Left ventricle myocardium inferior (tissue), 1 donor: ENCODE measurements at regions not wholly inside any gene's neighbourhood (a gene's known extent, or its start where the extent isn't known, plus 50 kb on each side); places are given as distances from the start of the nearest gene placed in this dataset.

Experiments
- DNase-seq: peaks from one replicate; pipeline ENCODE4 v3.0.0-alpha.2; 2020
- H3K27ac ChIP-seq: fragments of 200-600 bp; replicated peaks from 2 replicates; pipeline ENCODE4 v1.8.0; 2021
- H3K27me3 ChIP-seq: fragments of 200-600 bp; 2 replicates; pipeline ENCODE4 v1.8.0; 2021; ENCODE audit warnings: low read depth
- H3K36me3 ChIP-seq: fragments of 200-600 bp; 2 replicates; pipeline ENCODE4 v1.8.0; 2021
- H3K4me1 ChIP-seq: fragments of 200-600 bp; 2 replicates; pipeline ENCODE4 v1.8.0; 2021
- H3K4me3 ChIP-seq: fragments of 200-600 bp; 2 replicates; pipeline ENCODE4 v1.8.0; 2021; ENCODE audit warnings: mild to moderate bottlenecking, moderate library complexity
- H3K9me3 ChIP-seq: fragments of 200-600 bp; replicated peaks from 2 replicates; pipeline ENCODE4 v1.8.0; 2021
- CTCF ChIP-seq: fragments of 200-600 bp; IDR thresholded peaks from 2 replicates; pipeline ENCODE4 v1.8.0; 2021; ENCODE audit warnings: antibody characterized with exemption, mild to moderate bottlenecking, borderline replicate concordance
- intact Hi-C: fragments of 100-400 bp; cut with micrococcal nuclease; formaldehyde crosslinking; loops from one replicate; pipeline ENCODE4 v1.11.0; 2022
- donor health status: DM: no; HTN: yes; CAD: no; lungs with severe emphysema.

- TF ChIP-seq CTCF = no peak
- Histone ChIP-seq H3K9me3 (no peaks in the 10 kb centered on the region), H3K4me1 (no peaks in the 10 kb centered on the region), H3K4me3 (no peak overlapping the region), H3K27ac (no peak overlapping the region), H3K36me3 (no peaks in the 10 kb centered on the region), H3K27me3 (peaks cover 38% of the 10 kb centered on the region)
- intact Hi-C loops = no loop called here
- DNase-seq = no peak
Observed at GRCh38 chr22:47299863-47300697, 537.6 kb downstream of the TBC1D22A start.

GRCh38 chr22:47299211-47299862 lies 536.9 kb downstream of the TBC1D22A start:
- no peak for TF ChIP-seq CTCF

GRCh38 chr22:47298017-47298785 lies 535.8 kb downstream of the TBC1D22A start:
- no peaks in the 10 kb centered on the region for H3K4me1 ChIP-seq
- H3K27me3 ChIP-seq = peaks cover 41% of the 10 kb centered on the region
- no peaks in the 10 kb centered on the region for H3K36me3 ChIP-seq
- TF ChIP-seq CTCF = no peak
- intact Hi-C loops = no loop called here
- H3K4me3 ChIP-seq = no peak overlapping the region
- H3K27ac ChIP-seq = no peak overlapping the region
- no peak for DNase-seq
- H3K9me3 ChIP-seq = no peaks in the 10 kb centered on the region

More at GRCh38 chr22:47299211-47299862, 536.9 kb downstream of the TBC1D22A start:
- no peak overlapping the region for H3K27ac ChIP-seq
- no peaks in the 10 kb centered on the region for H3K9me3 ChIP-seq
- intact Hi-C loops = no loop called here
- no peak overlapping the region for H3K4me3 ChIP-seq
- no peaks in the 10 kb centered on the region for H3K4me1 ChIP-seq
- H3K27me3 ChIP-seq = peaks cover 43% of the 10 kb centered on the region
- DNase-seq = no peak
- no peaks in the 10 kb centered on the region for H3K36me3 ChIP-seq

- no peak for DNase-seq
Observed at GRCh38 chr22:47297261-47298016, 535.0 kb downstream of the TBC1D22A start.

More at GRCh38 chr22:47297261-47298016, 535.0 kb downstream of the TBC1D22A start:
- H3K27me3 ChIP-seq = peaks cover 41% of the 10 kb centered on the region
- no peak overlapping the region for H3K27ac ChIP-seq
- no peaks in the 10 kb centered on the region for H3K4me1 ChIP-seq
- no peak overlapping the region for H3K4me3 ChIP-seq
- H3K36me3 ChIP-seq = no peaks in the 10 kb centered on the region
- TF ChIP-seq CTCF = no peak
- no peaks in the 10 kb centered on the region for H3K9me3 ChIP-seq
- intact Hi-C loops = no loop called here
